PC-9 (cell line): ENCODE measurements at regions not wholly inside any gene's neighbourhood (a gene's known extent, or its start where the extent isn't known, plus 50 kb on each side); places are given as distances from the start of the nearest gene placed in this dataset.

Experiments
- EZH2 ChIP-seq: fragments of 200-600 bp; sonication (generic); IDR thresholded peaks from 2 replicates; pipeline ENCODE4 v1.8.0; 2017; ENCODE audit warnings: antibody characterized with exemption, low read depth
- TF ChIP-seq, protein P1 (sequence below): fragments of 200-600 bp; sonication (generic); conservative IDR thresholded peaks from 2 replicates; pipeline ENCODE4 v1.6.1; 2017; ENCODE audit warnings: mixed run types, antibody characterized with exemption, mild to moderate bottlenecking, moderate library complexity

GRCh38 chr3:68424796-68425460 is 507.4 kb downstream of the TAFA4 start:
- TF ChIP-seq, protein P1, sequence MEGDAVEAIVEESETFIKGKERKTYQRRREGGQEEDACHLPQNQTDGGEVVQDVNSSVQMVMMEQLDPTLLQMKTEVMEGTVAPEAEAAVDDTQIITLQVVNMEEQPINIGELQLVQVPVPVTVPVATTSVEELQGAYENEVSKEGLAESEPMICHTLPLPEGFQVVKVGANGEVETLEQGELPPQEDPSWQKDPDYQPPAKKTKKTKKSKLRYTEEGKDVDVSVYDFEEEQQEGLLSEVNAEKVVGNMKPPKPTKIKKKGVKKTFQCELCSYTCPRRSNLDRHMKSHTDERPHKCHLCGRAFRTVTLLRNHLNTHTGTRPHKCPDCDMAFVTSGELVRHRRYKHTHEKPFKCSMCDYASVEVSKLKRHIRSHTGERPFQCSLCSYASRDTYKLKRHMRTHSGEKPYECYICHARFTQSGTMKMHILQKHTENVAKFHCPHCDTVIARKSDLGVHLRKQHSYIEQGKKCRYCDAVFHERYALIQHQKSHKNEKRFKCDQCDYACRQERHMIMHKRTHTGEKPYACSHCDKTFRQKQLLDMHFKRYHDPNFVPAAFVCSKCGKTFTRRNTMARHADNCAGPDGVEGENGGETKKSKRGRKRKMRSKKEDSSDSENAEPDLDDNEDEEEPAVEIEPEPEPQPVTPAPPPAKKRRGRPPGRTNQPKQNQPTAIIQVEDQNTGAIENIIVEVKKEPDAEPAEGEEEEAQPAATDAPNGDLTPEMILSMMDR, result no peak
- no peak for TF ChIP-seq EZH2
